GM12865 (cell line): ENCODE measurements at regions not wholly inside any gene's neighbourhood (a gene's known extent, or its start where the extent isn't known, plus 50 kb on each side); places are given as distances from the start of the nearest gene placed in this dataset.

Experiments
- DNase-seq: peaks from one replicate; pipeline ENCODE4 v3.0.0; 2010; ENCODE audit warnings: low read depth
- H3K4me3 ChIP-seq: 2 replicates; pipeline ENCODE4 v1.5.1; 2011; ENCODE audit warnings: mild to moderate bottlenecking, low read depth, low read length, control low read depth
- TF ChIP-seq, protein P1 (sequence below): IDR thresholded peaks from 2 replicates; pipeline ENCODE4 v1.5.1; 2011; ENCODE audit warnings: low read length, control low read depth, low read depth, inconsistent platforms; ENCODE audit not compliant: insufficient read depth; ENCODE audit errors: missing control alignments

DNA sequence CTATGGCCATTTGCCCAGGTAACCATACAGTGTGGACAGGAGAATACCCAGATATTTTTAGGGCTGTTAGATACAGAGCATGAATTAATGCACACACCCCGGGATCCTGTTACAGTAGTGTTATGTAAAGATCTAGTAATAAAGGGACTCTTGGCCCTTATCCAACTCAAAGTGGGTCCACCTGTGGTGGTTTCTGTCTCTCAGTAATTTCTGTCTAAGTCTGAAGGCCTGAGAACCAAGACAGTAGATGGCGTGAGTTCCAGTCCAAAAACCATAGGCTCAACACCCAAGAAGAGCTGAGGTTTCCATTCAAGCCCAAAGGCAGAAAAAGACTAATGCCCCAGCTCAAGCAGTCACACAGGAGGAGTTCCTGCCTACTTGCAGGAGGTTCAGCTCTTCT is 277.7 kb downstream of the ZEB1 start:
- peak; percentile 71 for DNase-seq
- TF ChIP-seq, protein P1, sequence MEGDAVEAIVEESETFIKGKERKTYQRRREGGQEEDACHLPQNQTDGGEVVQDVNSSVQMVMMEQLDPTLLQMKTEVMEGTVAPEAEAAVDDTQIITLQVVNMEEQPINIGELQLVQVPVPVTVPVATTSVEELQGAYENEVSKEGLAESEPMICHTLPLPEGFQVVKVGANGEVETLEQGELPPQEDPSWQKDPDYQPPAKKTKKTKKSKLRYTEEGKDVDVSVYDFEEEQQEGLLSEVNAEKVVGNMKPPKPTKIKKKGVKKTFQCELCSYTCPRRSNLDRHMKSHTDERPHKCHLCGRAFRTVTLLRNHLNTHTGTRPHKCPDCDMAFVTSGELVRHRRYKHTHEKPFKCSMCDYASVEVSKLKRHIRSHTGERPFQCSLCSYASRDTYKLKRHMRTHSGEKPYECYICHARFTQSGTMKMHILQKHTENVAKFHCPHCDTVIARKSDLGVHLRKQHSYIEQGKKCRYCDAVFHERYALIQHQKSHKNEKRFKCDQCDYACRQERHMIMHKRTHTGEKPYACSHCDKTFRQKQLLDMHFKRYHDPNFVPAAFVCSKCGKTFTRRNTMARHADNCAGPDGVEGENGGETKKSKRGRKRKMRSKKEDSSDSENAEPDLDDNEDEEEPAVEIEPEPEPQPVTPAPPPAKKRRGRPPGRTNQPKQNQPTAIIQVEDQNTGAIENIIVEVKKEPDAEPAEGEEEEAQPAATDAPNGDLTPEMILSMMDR, result no peak
- H3K4me3 ChIP-seq, result no peak overlapping the region

DNA sequence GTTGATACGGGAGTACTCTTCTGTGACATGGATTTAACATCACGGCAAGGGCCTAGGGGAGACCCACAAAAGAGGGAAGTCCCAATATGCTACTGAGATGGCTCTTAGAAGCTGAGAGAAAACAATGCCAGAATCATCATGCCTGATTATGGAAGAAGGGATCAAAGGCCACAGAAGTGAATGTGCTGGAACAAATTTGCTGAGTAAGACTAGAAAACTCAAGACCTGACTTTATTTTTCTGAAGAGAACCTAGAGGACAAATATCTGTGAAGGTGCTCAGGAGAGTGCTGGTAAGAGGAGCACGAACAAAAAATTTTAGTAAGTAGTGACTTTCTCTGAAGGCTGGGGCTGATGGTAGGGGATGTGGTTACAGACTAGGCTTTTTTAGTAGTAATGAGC is 277.0 kb downstream of the ZEB1 start:
- DNase-seq, result no peak
- no peak overlapping the region for H3K4me3 ChIP-seq
- TF ChIP-seq, protein P1, result no peak

DNA sequence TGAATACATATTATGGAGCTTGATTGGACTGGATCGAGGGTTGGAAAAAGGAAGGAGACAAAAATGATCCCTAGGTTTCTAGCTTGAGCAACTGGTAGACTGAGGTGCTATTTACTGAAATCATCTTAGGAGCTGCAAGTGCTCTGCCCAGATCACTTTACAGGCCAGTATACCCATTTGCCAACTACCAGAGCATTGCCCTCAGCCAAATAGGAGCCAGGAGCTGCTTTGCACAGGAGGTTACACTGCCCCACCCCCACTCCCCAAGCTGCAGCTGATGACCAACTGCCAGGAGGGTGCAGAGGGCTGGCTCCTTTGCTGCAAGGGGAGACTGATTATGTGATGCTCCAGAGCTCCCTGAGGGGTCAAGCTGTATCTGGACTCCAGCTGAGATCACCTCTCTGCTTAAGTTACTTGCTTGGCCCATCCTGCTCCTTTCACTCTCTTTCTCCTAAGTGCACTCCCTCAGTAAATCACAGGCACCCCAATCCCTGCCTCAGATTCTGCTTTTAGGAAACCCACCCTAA is 275.4 kb downstream of the ZEB1 start:
- H3K4me3 ChIP-seq, result no peak overlapping the region
- TF ChIP-seq, protein P1, result no peak
- no peak for DNase-seq

DNA sequence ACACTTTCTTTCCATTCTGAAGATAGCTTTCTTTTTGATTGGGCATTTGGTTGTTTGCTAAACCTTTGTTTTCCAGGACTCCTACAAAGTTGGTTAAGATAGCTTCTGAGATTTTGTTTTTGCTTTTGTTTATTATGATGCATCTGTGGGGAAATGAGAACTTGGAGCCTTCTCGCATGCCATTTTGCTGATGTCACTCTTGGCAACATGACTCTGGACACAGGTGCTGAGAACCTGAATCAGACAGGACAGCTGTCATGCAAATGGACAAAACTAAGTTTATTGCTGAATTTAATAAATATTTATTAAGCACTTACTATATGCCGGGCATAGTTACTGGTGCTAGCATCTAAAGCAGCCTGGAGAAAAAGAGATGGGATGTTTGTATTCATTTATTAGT is 274.1 kb downstream of the ZEB1 start:
- TF ChIP-seq, protein P1, result no peak
- no peak for DNase-seq
- H3K4me3 ChIP-seq, result no peak overlapping the region

DNA sequence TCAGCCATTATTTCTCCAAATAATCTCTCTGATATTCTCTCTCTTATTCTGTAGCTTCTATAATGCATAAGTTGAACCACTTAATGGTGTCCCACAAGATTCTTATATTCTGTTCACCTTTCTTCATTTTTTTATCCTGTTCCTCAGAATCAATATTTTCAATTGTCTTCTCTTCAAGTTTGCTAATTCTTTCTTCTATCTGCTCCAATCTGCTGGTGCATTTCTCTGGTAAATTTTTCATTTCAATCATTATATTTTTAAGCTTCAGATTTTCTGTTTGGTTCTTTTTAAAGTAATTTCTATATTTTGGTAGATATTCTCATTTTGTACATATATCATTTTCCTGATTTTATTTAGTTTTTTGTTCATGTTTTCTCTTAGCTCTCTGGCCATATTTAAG is 272.6 kb downstream of the ZEB1 start:
- DNase-seq, result no peak
- TF ChIP-seq, protein P1, result no peak
- no peak overlapping the region for H3K4me3 ChIP-seq

DNA sequence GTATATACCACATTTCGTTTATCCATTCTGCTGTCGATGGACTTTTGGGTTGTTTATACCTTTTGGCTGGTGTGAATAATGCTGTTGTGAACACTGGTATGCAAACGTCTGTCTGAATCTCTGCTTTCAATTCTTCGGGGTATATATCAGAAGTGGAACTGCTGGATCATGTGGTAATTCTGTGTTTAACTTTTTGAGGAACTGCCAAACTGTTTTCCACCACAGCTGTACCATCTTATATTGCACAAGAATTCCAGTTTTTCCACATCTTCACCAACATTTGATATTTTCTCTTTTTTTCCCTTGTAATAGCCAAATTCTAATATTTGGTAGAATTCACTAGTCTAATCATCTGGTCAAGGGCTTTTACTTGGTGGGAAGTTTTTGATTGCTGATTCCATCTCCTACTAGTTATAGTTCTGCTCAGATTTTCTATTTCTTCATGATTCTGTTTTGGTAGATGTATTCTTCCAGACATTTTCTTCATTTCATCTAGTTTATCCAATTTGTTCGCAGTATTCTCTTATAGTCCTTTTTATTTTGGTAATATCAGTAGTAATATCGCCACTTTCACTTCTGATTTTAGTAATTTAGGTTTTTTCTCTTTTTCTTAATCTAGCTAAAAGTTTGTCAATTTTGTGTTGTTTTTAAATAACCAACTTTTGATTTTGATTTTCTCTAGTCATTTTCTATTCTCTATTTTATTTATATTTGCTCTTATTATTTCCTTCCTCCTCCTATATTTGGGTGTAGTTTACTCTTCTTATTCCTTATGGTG is 271.2 kb downstream of the ZEB1 start:
- no peak for DNase-seq
- TF ChIP-seq, protein P1, result no peak
- no peak overlapping the region for H3K4me3 ChIP-seq

DNA sequence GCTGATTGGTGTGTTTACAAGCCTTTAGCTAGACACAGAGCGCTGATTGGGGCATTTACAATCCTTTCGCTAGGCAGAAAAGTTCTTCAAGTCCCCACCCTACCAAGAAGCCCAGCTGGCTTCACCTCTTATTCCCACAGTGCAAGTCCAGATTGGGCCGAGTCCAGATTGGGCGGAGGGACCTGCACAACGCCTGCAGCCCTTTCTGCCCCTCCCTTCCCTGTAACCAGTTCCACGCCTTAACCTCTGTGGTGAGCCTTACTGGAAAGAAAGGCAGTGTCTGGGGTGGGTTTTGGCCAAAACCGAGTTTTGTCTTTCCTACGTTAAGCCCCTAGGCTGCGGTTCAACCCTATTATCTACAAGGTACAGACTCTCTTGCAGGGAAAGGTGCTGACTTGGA is 268.7 kb downstream of the ZEB1 start:
- DNase-seq, result no peak
- no peak overlapping the region for H3K4me3 ChIP-seq
- TF ChIP-seq, protein P1, result no peak
